HFFc6 (cell line): ENCODE measurements at regions not wholly inside any gene's neighbourhood (a gene's known extent, or its start where the extent isn't known, plus 50 kb on each side); places are given as distances from the start of the nearest gene placed in this dataset.

ENCODE experiments used
- DNase-seq: peaks from one replicate; pipeline ENCODE4 v3.0.0-alpha.2; 2018
- H3K27ac Mint-ChIP-seq: 2 replicates; pipeline ENCODE4 v1.8.0; 2020; ENCODE audit warnings: mild to moderate bottlenecking, mixed read lengths
- H3K27me3 Mint-ChIP-seq: 2 replicates; pipeline ENCODE4 v1.8.0; 2021; ENCODE audit warnings: mild to moderate bottlenecking, moderate library complexity, mixed read lengths; ENCODE audit not compliant: insufficient read depth
- H3K36me3 Mint-ChIP-seq: 2 replicates; pipeline ENCODE4 v1.8.0; 2021; ENCODE audit warnings: low read depth, mixed read lengths
- H3K4me1 Mint-ChIP-seq: 2 replicates; pipeline ENCODE4 v1.8.0; 2020; ENCODE audit warnings: low read depth, mixed read lengths
- H3K4me3 Mint-ChIP-seq: 2 replicates; pipeline ENCODE4 v1.8.0; 2020; ENCODE audit warnings: mild to moderate bottlenecking, moderate library complexity, mixed read lengths
- H3K9me3 Mint-ChIP-seq: 2 replicates; pipeline ENCODE4 v1.8.0; 2020; ENCODE audit warnings: mild to moderate bottlenecking, mixed read lengths
- TF ChIP-seq, protein P1 (sequence below): fragments of 200-600 bp; sonication (generic); IDR thresholded peaks from 2 replicates; pipeline ENCODE4 v1.5.0; 2021; ENCODE audit warnings: antibody characterized with exemption, mild to moderate bottlenecking

DNA sequence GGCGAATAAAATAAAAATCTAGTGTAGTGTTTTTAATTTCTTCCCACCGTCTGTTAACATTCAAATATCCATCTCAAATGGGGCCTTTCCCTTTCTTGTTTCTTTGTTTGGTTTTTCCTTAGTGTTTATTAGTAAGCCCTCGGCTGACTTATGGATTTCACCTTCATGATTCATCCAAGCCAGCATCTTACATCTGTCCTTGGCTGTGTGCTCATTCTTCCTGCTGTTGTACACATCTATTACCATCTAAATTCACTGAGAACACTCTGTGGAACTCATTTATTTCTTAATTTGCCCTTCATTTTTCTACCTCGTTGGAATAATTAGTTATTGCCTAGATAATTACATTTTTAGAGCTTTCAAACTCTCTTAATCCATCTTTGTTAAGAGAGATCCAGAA, 84.9 kb downstream of the SPCS3 start:
- H3K9me3 Mint-ChIP-seq = no peaks in the 10 kb centered on the region
- TF ChIP-seq, protein P1, sequence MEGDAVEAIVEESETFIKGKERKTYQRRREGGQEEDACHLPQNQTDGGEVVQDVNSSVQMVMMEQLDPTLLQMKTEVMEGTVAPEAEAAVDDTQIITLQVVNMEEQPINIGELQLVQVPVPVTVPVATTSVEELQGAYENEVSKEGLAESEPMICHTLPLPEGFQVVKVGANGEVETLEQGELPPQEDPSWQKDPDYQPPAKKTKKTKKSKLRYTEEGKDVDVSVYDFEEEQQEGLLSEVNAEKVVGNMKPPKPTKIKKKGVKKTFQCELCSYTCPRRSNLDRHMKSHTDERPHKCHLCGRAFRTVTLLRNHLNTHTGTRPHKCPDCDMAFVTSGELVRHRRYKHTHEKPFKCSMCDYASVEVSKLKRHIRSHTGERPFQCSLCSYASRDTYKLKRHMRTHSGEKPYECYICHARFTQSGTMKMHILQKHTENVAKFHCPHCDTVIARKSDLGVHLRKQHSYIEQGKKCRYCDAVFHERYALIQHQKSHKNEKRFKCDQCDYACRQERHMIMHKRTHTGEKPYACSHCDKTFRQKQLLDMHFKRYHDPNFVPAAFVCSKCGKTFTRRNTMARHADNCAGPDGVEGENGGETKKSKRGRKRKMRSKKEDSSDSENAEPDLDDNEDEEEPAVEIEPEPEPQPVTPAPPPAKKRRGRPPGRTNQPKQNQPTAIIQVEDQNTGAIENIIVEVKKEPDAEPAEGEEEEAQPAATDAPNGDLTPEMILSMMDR = no peak
- H3K27me3 Mint-ChIP-seq = no peaks in the 10 kb centered on the region
- DNase-seq = peak; percentile 43
- H3K36me3 Mint-ChIP-seq = peaks cover 10% of the 10 kb centered on the region; the same call in 1 of the 2 replicates
- no peak overlapping the region for H3K4me3 Mint-ChIP-seq
- H3K27ac Mint-ChIP-seq = peak overlapping the region; percentile 5; the same call in 1 of the 2 replicates
- H3K4me1 Mint-ChIP-seq = peaks cover 62% of the 10 kb centered on the region

DNA sequence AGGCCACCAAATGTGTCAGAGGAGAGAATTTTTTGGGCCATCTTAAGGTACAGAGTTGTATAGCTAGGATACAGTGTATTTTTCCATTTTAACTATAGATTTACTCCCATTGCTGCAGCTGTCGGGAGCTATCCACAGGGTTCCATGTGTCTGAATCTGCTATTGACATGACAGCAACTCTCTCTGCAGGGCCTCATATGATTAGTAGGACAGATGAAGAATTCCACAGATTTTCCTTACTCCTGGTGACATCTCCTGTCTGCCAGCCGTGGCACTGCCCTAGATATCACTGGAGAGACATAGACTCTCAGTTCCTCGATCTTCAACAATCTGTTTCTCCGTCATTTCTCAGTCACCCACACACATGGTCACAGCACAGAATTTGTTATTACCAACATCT, 86.5 kb downstream of the SPCS3 start:
- TF ChIP-seq, protein P1 = no peak
- H3K27ac Mint-ChIP-seq = no peak overlapping the region
- no peak overlapping the region for H3K4me3 Mint-ChIP-seq
- H3K4me1 Mint-ChIP-seq = peaks cover 57% of the 10 kb centered on the region
- no peaks in the 10 kb centered on the region for H3K9me3 Mint-ChIP-seq
- DNase-seq = no peak
- no peaks in the 10 kb centered on the region for H3K27me3 Mint-ChIP-seq
- H3K36me3 Mint-ChIP-seq = peaks cover 15% of the 10 kb centered on the region

- TF ChIP-seq, protein P1 = no peak
- Mint-ChIP-seq H3K9me3 (no peaks in the 10 kb centered on the region), H3K27ac (no peak overlapping the region), H3K4me3 (no peak overlapping the region), H3K4me1 (peaks cover 53% of the 10 kb centered on the region), H3K27me3 (no peaks in the 10 kb centered on the region), H3K36me3 (peaks cover 20% of the 10 kb centered on the region)
- no peak for DNase-seq
Measured at GRCh38 chr4:176406736-176407135, 87.0 kb downstream of the SPCS3 start.

DNA sequence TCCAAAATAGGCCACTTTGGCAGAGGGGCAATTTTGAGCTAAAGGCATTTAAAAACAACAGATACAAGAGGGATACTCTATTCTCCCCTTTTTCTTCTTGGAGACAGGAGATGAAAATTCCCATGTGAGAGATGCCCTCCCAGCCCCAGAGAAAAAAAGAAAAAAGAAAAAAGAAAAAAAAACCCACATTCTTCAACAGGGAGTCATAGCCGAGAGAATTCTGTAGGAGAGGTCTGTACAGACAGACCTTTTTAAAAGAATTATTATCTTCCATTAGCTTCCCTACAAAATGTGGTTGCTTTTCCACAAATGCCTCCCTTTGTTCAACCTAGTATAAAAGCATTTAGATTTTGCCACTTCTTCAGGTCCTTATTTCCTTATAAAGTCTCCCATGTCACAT, 89.9 kb downstream of the SPCS3 start:
- Mint-ChIP-seq H3K9me3 (no peaks in the 10 kb centered on the region), H3K36me3 (peaks cover 16% of the 10 kb centered on the region), H3K4me3 (peak overlapping the region; percentile 4; the same call in 1 of the 2 replicates), H3K27me3 (peaks cover 2% of the 10 kb centered on the region), H3K27ac (peak overlapping the region; percentile 40), H3K4me1 (peaks cover 27% of the 10 kb centered on the region)
- no peak for DNase-seq
- TF ChIP-seq, protein P1 = no peak

DNA sequence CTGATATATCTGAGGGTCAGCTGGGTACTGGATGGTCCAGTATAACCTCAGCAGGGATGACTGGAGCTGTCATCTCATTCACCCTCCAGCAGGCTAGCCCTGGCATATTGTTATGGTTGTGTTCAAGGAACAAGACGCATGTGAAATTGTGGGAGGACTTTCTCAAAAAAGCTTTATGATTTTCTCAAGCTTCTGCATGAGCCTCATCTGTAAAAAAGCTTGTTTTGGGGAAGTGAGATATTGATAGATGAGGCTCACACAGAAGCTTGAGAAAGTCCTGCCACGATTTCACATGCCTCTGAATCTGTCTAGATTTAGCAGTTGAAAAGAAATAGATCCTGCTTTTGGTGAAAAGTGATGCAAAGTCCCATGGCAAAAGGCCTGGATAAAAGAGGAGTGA, 93.4 kb downstream of the SPCS3 start:
- TF ChIP-seq, protein P1 = no peak
- no peak overlapping the region for H3K27ac Mint-ChIP-seq
- H3K4me1 Mint-ChIP-seq = peaks cover 18% of the 10 kb centered on the region
- H3K27me3 Mint-ChIP-seq = peaks cover 3% of the 10 kb centered on the region
- H3K4me3 Mint-ChIP-seq = no peak overlapping the region
- no peak for DNase-seq
- no peaks in the 10 kb centered on the region for H3K9me3 Mint-ChIP-seq
- H3K36me3 Mint-ChIP-seq = peaks cover 16% of the 10 kb centered on the region

- peak overlapping the region; percentile 3; the same call in 1 of the 2 replicates for H3K4me3 Mint-ChIP-seq
- DNase-seq = no peak
- no peaks in the 10 kb centered on the region; the same call in 1 of the 2 replicates for H3K36me3 Mint-ChIP-seq
- H3K4me1 Mint-ChIP-seq = peaks cover 55% of the 10 kb centered on the region
- TF ChIP-seq, protein P1 = no peak
- H3K27me3 Mint-ChIP-seq = no peaks in the 10 kb centered on the region
- H3K9me3 Mint-ChIP-seq = no peaks in the 10 kb centered on the region
- no peak overlapping the region for H3K27ac Mint-ChIP-seq
Measured at GRCh38 chr4:176422001-176422400, 102.2 kb downstream of the SPCS3 start.
